ENCODE measurements at regions not wholly inside any gene's neighbourhood (a gene's known extent, or its start where the extent isn't known, plus 50 kb on each side); places are given as distances from the start of the nearest gene placed in this dataset.

- TF ChIP-seq, protein P1, sequence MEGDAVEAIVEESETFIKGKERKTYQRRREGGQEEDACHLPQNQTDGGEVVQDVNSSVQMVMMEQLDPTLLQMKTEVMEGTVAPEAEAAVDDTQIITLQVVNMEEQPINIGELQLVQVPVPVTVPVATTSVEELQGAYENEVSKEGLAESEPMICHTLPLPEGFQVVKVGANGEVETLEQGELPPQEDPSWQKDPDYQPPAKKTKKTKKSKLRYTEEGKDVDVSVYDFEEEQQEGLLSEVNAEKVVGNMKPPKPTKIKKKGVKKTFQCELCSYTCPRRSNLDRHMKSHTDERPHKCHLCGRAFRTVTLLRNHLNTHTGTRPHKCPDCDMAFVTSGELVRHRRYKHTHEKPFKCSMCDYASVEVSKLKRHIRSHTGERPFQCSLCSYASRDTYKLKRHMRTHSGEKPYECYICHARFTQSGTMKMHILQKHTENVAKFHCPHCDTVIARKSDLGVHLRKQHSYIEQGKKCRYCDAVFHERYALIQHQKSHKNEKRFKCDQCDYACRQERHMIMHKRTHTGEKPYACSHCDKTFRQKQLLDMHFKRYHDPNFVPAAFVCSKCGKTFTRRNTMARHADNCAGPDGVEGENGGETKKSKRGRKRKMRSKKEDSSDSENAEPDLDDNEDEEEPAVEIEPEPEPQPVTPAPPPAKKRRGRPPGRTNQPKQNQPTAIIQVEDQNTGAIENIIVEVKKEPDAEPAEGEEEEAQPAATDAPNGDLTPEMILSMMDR (IDR thresholded peaks at IDR 0.05): no peak
- TF ChIP-seq POLR2A (IDR thresholded peaks at IDR 0.05): no peak
- H3K27ac ChIP-seq: no peak overlapping the region
- intact Hi-C loops (cut with DNase I): loop anchor here in 1 of 2 donors (10.0 kb wide), 1 partner anchor 788 kb away; no protein-coding TSS in a partner anchor
- no peaks in the 10 kb centered on the region for H3K27me3 ChIP-seq
- 88% methylated on average over 7 of the region's 13 CpGs for WGBS (ENCODE audit: insufficient coverage, low coverage, low lambda C conversion rate, missing lambda C conversion rate)
- H3K9me3 ChIP-seq: no peaks in the 10 kb centered on the region
- H3K4me1 ChIP-seq: no peaks in the 10 kb centered on the region
- no peak for DNase-seq
- no peaks in the 10 kb centered on the region for H3K36me3 ChIP-seq
- ATAC-seq: no peak
- H3K4me3 ChIP-seq: no peak overlapping the region
These were observed 548.2 kb downstream of the QKI start for GRCh38 chr6:163962627-163963117.

DNA sequence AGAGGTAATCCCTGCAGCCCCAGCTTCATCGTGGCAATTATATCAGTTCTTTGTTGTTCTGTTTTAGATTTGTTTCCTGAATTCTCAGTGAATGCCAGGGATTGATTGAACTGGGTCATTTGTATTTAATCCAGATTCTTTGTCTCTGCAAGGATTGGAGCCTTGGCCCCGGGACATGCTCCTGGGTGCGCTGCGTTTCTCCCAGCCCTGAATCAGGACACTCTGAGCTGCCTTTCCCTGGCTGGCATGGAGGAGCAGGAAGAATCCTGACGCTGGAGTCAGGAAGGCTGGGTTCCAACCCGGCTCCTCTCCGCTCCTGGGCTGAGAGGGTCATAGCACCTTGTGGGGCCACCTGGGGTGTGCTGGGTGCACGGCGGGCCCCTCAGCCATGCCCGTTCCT, 545.6 kb downstream of the QKI start:
- Histone ChIP-seq H3K9me3 (no peaks in the 10 kb centered on the region), H3K27ac (no peak overlapping the region), H3K27me3 (no peaks in the 10 kb centered on the region), H3K4me3 (no peak overlapping the region), H3K36me3 (no peaks in the 10 kb centered on the region), H3K4me1 (no peaks in the 10 kb centered on the region)
- no peak for TF ChIP-seq POLR2A (IDR thresholded peaks at IDR 0.05)
- TF ChIP-seq, protein P1 (IDR thresholded peaks at IDR 0.05): no peak
- intact Hi-C loops (cut with DNase I): loop anchor here in 1 of 2 donors (10.0 kb wide), 1 partner anchor 785 kb away; no protein-coding TSS in a partner anchor
- DNase-seq (no peak), ATAC-seq (no peak)
- WGBS (ENCODE audit: insufficient coverage, low coverage, low lambda C conversion rate, missing lambda C conversion rate): 63% methylated on average over 8 of the region's 10 CpGs

GRCh38 chr6:163958646-163959045, 544.1 kb downstream of the QKI start:
- TF ChIP-seq, protein P1 (IDR thresholded peaks at IDR 0.05): no peak
- TF ChIP-seq POLR2A (IDR thresholded peaks at IDR 0.05): no peak
- Histone ChIP-seq H3K27me3 (no peaks in the 10 kb centered on the region), H3K9me3 (no peaks in the 10 kb centered on the region), H3K4me1 (no peaks in the 10 kb centered on the region), H3K36me3 (no peaks in the 10 kb centered on the region), H3K4me3 (no peak overlapping the region), H3K27ac (no peak overlapping the region)
- DNase-seq (no peak), ATAC-seq (no peak)
- 71% methylated on average over 3 of the region's 3 CpGs for WGBS (ENCODE audit: insufficient coverage, low coverage, low lambda C conversion rate, missing lambda C conversion rate)
- intact Hi-C loops (cut with DNase I): loop anchor here in 1 of 2 donors (10.0 kb wide), 1 partner anchor 534 kb away; no protein-coding TSS in a partner anchor

DNA sequence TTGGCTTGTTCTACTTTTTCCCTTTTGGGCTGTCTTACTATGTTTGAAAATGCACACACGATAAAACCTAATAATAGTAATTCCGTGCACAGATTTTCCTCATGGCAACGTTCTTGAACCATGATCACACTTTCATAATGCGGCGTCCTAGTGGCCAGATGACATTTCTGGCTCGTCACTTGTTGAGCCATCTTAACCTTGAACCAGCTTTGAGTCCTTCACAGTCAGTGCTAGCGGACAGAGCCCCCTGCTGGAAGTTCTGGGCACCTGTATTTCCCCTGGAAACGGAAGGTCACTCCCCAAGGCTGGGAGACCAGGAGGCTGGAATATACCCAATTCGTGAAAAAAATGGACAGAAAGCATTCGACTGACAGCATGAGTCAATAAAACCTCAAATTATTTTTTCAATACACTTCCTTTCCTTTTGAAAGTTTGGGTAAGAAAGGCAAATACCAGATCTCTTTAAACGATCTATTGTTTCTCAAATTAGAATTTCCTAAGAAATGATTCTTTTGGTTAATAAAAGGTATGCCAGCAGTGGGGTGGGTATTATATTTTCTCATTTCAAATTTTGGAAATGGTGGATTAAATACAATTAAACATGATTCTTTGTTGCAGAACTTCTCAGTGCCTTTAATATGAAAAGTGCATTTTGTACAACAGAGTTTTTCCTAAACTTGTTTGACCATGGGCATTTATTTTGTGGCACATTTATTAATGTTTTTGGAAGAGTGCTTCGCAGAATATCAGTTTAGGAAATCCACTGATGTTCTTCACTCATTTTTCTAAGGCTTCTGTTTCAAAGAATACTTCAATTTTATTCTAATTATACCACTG, 542.3 kb downstream of the QKI start:
- 10% methylated on average over 12 of the region's 12 CpGs for WGBS (ENCODE audit: insufficient coverage, low coverage, low lambda C conversion rate, missing lambda C conversion rate)
- peak; percentile 99 to 100 (median 100) for ATAC-seq
- no peak for TF ChIP-seq POLR2A (IDR thresholded peaks at IDR 0.05)
- TF ChIP-seq, protein P1 (IDR thresholded peaks at IDR 0.05): peak; percentile 93 to 96 (median 94)
- no peaks in the 10 kb centered on the region for H3K36me3 ChIP-seq
- peak; percentile 77 to 88 (median 83) for DNase-seq
- no peak overlapping the region for H3K27ac ChIP-seq
- no peaks in the 10 kb centered on the region for H3K4me1 ChIP-seq
- no peaks in the 10 kb centered on the region for H3K9me3 ChIP-seq
- H3K27me3 ChIP-seq: no peaks in the 10 kb centered on the region
- no peak overlapping the region for H3K4me3 ChIP-seq
- intact Hi-C loops (cut with DNase I): loop anchor here in 1 of 2 donors (10.0 kb wide), 1 partner anchor 532 kb away; no protein-coding TSS in a partner anchor
